ENCODE measurements at regions not wholly inside any gene's neighbourhood (a gene's known extent, or its start where the extent isn't known, plus 50 kb on each side); places are given as distances from the start of the nearest gene placed in this dataset.

DNA sequence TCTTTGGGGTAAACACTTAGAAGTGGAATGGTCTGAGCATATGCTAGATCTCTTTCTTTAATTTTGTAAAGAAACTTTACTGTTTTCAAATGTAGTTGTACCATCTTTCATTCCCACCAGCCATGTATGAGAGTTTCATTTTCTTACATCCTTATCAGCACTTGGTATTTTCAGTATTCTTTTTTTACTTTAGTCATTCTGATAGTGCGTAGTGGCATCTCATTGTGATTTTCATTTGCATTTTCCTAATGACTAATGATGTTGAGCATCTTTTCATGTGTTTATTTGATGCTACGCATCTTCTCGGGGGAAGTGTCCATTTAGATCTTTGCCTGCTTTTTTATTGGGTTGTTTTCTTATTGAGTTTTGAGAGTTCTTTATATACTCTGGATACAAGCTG, 71.3 kb upstream of the PRPS1 start:
- TF ChIP-seq CTCF (IDR thresholded peaks at IDR 0.05; ENCODE audit: low read length) (no peak), EZH2 (IDR thresholded peaks at IDR 0.05; ENCODE audit: borderline replicate concordance, low read length) (no peak)

All from OCI-LY1 (cell line).